ENCODE measurements at regions not wholly inside any gene's neighbourhood (a gene's known extent, or its start where the extent isn't known, plus 50 kb on each side); places are given as distances from the start of the nearest gene placed in this dataset.

DNA sequence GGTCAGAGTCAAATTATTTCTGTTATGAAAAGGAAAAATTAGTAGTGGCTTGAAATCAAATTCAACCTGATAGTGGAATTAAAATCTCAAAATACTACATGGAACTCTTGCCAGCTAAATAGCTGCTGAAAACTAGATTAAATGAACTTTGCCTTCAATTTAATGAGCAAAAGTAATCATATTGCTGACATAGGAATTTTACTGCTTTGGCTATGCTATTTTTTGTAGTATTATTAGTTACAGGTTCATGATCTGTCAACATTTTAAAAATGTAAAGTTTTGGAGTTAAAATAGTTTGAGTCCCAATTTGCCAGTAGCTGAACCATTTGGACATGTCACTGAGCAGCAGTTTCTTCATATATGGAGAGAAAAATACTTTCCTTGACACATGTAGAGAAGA, 81.4 kb downstream of the RERGL start:
- H3K4me3 ChIP-seq (ENCODE audit: low read depth, poor library complexity, severe bottlenecking), result no peak overlapping the region
- DNase-seq (ENCODE audit: low spot score in 2 of 2), result no peak
- TF ChIP-seq, protein P1, sequence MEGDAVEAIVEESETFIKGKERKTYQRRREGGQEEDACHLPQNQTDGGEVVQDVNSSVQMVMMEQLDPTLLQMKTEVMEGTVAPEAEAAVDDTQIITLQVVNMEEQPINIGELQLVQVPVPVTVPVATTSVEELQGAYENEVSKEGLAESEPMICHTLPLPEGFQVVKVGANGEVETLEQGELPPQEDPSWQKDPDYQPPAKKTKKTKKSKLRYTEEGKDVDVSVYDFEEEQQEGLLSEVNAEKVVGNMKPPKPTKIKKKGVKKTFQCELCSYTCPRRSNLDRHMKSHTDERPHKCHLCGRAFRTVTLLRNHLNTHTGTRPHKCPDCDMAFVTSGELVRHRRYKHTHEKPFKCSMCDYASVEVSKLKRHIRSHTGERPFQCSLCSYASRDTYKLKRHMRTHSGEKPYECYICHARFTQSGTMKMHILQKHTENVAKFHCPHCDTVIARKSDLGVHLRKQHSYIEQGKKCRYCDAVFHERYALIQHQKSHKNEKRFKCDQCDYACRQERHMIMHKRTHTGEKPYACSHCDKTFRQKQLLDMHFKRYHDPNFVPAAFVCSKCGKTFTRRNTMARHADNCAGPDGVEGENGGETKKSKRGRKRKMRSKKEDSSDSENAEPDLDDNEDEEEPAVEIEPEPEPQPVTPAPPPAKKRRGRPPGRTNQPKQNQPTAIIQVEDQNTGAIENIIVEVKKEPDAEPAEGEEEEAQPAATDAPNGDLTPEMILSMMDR (IDR thresholded peaks at IDR 0.05), result no peak
- no peak for TF ChIP-seq POLR2A (IDR thresholded peaks at IDR 0.05)
- intact Hi-C loops (cut with DNase I; ENCODE audit: low total_unique reads), result no loop called here

DNA sequence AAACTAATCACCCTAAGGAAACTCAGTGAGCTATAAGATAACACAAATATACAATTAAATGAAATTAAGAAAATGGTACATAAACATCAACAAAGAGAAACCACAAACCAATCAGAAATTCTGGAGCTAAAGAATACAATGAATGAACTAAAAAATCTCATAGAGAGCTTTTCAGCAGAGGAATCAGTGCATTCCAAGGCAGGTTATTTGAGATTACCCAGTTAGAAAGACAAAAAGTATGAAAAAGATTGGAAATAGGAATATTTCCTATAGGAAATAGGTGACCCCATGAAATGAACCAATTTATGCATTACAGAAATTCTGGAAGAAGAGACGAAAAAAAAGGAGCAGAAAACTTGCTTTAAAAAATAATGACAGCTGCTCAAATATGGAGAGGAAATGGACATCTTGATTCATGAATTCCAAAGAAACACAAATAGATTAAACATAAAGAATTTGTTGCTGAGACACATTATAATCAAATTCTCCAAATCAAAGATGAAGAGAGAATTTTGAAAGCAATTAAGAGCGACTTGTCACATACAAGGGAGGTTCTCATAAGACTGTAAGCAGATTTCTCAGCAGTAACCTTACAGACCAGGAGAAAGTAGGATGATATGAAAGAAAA, 90.7 kb downstream of the RERGL start:
- no peak for DNase-seq (ENCODE audit: low spot score in 2 of 2)
- WGBS, 2 donors, result 69 to 80% methylated on average over 2 of the region's 2 CpGs
- no peak overlapping the region for H3K4me3 ChIP-seq (ENCODE audit: low read depth, poor library complexity, severe bottlenecking)
- TF ChIP-seq POLR2A (IDR thresholded peaks at IDR 0.05), result no peak
- TF ChIP-seq, protein P1 (IDR thresholded peaks at IDR 0.05), result no peak
- intact Hi-C loops (cut with DNase I; ENCODE audit: low total_unique reads), result no loop called here

DNA sequence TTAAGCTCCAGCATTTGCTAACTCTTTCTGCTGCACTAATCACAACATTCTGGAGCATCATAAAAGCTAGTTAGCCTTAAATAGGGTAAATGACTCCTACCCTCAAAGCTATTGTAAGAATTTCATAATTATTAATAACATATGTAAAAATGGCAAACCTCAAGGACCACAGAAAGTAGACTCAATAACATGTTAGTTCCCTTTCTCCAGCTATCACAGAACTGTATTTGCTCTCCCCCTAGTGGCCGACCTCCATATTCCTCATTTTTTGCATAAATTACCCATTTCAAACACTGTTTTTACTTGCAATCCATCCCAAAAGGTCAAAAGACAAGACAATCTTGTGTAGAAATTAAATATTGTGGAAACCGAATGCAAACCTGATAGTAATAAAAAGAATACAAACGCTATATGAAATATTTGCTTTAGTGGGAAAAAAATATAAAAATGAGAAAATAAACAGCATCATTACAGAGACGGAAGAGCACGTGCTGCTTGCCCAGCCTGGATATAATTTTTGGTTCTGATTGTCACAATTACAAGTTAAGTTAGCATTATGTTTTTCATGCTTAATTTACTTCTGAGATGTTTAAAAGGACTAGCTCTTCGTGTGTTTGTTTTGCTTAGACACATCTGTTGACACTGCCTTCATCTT, 97.9 kb downstream of the RERGL start:
- no peak for TF ChIP-seq POLR2A (IDR thresholded peaks at IDR 0.05)
- TF ChIP-seq, protein P1 (IDR thresholded peaks at IDR 0.05), result no peak
- DNase-seq (ENCODE audit: low spot score in 2 of 2), result no peak
- no peak overlapping the region for H3K4me3 ChIP-seq (ENCODE audit: low read depth, poor library complexity, severe bottlenecking)
- 33 to 34% methylated on average over 6 of the region's 6 CpGs for WGBS, 2 donors
- intact Hi-C loops (cut with DNase I; ENCODE audit: low total_unique reads), result no loop called here

DNA sequence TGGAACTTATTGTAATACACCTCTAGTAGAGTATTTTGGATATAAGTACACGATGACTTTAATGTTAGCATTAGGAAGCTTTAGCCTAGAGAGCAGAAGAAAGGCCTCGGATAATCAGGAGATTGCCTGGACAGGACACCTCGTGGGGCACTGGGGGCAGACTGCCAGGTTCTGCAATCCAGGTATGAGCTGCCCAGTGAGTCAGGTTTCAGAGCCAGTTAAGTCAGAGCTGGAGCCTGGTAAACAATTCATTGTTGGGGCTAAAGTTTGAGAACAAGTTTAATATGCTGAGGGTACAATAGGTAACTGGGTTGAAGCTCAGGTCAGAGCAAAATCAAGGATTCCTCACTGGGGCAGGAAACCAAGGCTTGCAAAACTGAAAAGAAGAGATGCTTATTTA, 107.4 kb downstream of the RERGL start:
- TF ChIP-seq POLR2A (IDR thresholded peaks at IDR 0.05), result no peak
- TF ChIP-seq, protein P1 (IDR thresholded peaks at IDR 0.05), result no peak
- H3K4me3 ChIP-seq (ENCODE audit: low read depth, poor library complexity, severe bottlenecking), result no peak overlapping the region
- DNase-seq (ENCODE audit: low spot score in 2 of 2), result no peak
- 73 to 76% methylated on average over 3 of the region's 3 CpGs for WGBS, 2 donors
- intact Hi-C loops (cut with DNase I; ENCODE audit: low total_unique reads), result no loop called here

DNA sequence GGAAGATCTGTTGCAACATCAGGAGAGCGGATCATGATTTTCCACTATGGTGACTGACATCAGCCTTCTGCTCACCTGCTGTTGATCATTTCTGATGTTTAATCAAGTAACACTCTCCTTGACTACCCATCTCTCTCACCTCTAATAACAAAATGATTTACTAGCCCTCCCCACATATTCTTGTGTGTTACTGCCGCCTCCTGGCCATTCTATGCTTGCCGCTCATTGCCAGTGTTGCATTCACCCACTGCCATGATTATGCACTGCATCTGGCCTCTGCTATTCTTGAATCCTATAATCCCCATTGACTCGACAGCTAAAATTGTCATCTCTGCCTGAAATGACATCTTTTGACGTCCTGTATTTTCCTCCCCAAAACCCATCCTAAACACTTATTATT, 113.8 kb downstream of the RERGL start:
- TF ChIP-seq, protein P1 (IDR thresholded peaks at IDR 0.05), result no peak
- TF ChIP-seq POLR2A (IDR thresholded peaks at IDR 0.05), result no peak
- DNase-seq (ENCODE audit: low spot score in 2 of 2), result no peak
- H3K4me3 ChIP-seq (ENCODE audit: low read depth, poor library complexity, severe bottlenecking), result no peak overlapping the region
- 54% methylated on average over 5 of the region's 5 CpGs for whole genome bisulfite sequencing, 2 donors
- intact Hi-C loops (cut with DNase I; ENCODE audit: low total_unique reads), result no loop called here

DNA sequence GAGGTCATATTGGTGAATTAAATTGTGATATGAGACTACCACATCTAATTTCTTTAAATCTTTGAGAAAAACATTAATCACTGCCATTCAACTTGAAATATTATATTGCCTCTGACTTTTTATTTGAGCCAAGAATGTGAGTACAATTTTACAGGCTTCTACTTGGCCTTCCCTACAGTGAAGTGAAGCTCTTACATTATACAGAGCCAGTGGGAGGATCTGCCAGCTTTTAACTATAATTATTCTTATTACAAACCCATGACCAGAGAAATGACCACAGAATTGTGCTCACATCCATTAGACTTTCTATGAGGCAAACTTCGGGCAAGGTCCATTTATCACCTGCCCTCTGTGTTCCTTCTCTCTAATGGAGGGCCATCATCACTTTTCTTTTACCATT, 114.2 kb downstream of the RERGL start:
- no peak overlapping the region for H3K4me3 ChIP-seq (ENCODE audit: low read depth, poor library complexity, severe bottlenecking)
- 81 to 89% methylated on average over 1 of the region's 1 CpG for WGBS, 2 donors
- intact Hi-C loops (cut with DNase I; ENCODE audit: low total_unique reads), result no loop called here
- TF ChIP-seq, protein P1 (IDR thresholded peaks at IDR 0.05), result no peak
- no peak for TF ChIP-seq POLR2A (IDR thresholded peaks at IDR 0.05)
- no peak for DNase-seq (ENCODE audit: low spot score in 2 of 2)
